ENCODE measurements at regions not wholly inside any gene's neighbourhood (a gene's known extent, or its start where the extent isn't known, plus 50 kb on each side); places are given as distances from the start of the nearest gene placed in this dataset.

DNA sequence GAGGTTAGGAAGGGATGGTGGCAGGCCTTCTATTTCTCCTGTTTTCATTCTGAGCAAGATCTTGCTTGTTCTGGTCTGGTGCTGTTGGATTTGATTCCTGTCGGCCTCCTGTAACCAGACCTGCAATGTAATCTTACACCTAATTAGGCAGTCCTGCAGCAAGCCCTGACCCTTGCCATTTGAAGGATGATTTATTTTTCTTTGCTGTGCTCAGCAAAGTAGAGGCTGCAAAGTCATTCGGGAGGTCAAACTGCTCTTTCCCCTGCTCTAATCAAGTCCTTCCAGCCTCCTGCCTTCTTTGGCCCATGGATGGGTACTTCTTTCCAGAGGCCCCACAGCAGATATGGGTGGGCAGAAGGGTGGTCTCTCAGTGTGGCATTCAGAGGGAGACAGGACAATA, 417.7 kb upstream of the USP24 start:
- TF ChIP-seq SUZ12 (IDR thresholded peaks at IDR 0.05; ENCODE audit: extremely low read depth, insufficient read depth, insufficient read length) (no peak), YY1 (IDR thresholded peaks at IDR 0.05; ENCODE audit: insufficient read depth, insufficient read length) (no peak)

Data from NT2/D1 (cell line).